ENCODE measurements at regions not wholly inside any gene's neighbourhood (a gene's known extent, or its start where the extent isn't known, plus 50 kb on each side); places are given as distances from the start of the nearest gene placed in this dataset.

DNA sequence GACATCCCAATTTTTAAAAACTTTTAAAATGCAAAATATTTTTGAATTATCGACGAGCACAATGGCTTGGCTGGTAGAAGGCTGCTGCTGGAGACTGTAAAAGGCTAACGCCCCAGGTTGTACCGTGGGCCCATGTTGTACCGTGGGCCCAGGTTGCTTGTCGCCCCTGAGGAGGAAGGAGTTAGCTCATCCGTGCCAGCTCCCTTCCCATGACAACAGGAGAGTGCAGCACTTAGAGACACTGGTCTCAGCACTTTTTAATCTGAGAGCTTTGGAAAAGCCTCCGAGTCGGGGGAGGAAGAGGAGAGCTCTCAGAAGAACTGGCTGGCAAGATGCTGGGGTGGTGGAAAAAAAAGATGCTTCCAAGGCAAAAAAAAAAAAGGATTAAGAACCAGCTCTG, 50.3 kb upstream of the CACNA1A start (continued):
- TF ChIP-seq, protein P1, sequence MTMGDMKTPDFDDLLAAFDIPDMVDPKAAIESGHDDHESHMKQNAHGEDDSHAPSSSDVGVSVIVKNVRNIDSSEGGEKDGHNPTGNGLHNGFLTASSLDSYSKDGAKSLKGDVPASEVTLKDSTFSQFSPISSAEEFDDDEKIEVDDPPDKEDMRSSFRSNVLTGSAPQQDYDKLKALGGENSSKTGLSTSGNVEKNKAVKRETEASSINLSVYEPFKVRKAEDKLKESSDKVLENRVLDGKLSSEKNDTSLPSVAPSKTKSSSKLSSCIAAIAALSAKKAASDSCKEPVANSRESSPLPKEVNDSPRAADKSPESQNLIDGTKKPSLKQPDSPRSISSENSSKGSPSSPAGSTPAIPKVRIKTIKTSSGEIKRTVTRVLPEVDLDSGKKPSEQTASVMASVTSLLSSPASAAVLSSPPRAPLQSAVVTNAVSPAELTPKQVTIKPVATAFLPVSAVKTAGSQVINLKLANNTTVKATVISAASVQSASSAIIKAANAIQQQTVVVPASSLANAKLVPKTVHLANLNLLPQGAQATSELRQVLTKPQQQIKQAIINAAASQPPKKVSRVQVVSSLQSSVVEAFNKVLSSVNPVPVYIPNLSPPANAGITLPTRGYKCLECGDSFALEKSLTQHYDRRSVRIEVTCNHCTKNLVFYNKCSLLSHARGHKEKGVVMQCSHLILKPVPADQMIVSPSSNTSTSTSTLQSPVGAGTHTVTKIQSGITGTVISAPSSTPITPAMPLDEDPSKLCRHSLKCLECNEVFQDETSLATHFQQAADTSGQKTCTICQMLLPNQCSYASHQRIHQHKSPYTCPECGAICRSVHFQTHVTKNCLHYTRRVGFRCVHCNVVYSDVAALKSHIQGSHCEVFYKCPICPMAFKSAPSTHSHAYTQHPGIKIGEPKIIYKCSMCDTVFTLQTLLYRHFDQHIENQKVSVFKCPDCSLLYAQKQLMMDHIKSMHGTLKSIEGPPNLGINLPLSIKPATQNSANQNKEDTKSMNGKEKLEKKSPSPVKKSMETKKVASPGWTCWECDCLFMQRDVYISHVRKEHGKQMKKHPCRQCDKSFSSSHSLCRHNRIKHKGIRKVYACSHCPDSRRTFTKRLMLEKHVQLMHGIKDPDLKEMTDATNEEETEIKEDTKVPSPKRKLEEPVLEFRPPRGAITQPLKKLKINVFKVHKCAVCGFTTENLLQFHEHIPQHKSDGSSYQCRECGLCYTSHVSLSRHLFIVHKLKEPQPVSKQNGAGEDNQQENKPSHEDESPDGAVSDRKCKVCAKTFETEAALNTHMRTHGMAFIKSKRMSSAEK (CRISPR knock-in tag; IDR thresholded peaks at IDR 0.05; ENCODE audit: borderline replicate concordance), result no peak

Data from WTC11 (cell line).